IPS-15b (cell line): ENCODE measurements at regions not wholly inside any gene's neighbourhood (a gene's known extent, or its start where the extent isn't known, plus 50 kb on each side); places are given as distances from the start of the nearest gene placed in this dataset.

Source experiments
- H3K27me3 ChIP-seq: one replicate; pipeline ENCODE4 v1.6.1; 2013; ENCODE audit warnings: low read length; ENCODE audit not compliant: control insufficient read depth, insufficient read depth
- H3K36me3 ChIP-seq: one replicate; pipeline ENCODE4 v1.6.1; 2013; ENCODE audit warnings: low read length; ENCODE audit not compliant: control insufficient read depth, insufficient read depth
- H3K4me1 ChIP-seq: one replicate; pipeline ENCODE4 v1.6.1; 2013; ENCODE audit warnings: mild to moderate bottlenecking, low read length; ENCODE audit not compliant: control insufficient read depth, insufficient read depth
- H3K4me3 ChIP-seq: one replicate; pipeline ENCODE4 v1.5.1; 2013; ENCODE audit warnings: low read depth, low read length
- H3K9ac ChIP-seq: one replicate; pipeline ENCODE4 v1.6.1; 2013; ENCODE audit warnings: low read depth, mild to moderate bottlenecking, low read length
- H3K9me3 ChIP-seq: one replicate; pipeline ENCODE4 v1.6.1; 2013; ENCODE audit warnings: mild to moderate bottlenecking, low read length; ENCODE audit not compliant: control insufficient read depth, insufficient read depth

DNA sequence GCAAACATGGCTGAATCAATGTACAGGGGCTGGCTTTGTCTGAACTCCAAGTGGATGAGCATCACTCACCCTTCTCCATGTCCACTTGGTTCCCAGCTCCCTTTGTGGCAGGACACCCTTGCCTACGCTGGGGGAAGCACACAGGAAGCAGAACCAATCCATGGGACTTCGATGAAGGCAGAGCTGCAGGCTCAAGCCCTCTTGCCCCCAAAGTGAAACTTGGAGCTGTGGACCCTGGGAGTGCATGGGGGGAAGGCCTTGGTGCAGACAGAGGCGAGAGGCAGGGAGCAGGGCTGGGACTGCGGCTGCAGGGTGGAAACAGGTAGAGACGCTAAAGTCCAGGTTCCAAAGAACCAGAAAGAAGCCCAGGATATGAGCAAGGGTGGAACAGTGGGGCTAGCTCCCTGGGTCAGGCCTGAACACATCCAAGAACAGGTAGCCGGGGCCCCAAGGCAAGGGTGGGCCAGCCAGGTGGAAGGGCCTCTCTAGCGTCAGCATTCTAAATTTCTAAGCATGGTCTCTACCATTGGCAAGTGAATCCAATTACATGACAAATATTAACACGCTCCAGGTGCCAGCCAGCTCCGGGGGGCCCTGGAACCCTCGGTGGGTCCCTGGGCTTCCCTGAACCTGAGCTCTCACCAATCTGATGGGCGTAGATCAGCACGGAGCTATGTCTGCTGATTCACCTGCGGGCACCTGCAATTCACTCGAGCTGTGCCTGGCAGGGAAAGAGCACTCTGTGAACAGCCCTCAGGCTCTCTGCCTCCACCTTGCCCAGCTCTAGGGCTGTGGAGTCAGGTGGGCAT lies 532.8 kb downstream of the BRD1 start:
- no peaks in the 10 kb centered on the region for H3K36me3 ChIP-seq
- peaks cover 3% of the 10 kb centered on the region for H3K27me3 ChIP-seq
- H3K4me3 ChIP-seq, result no peak overlapping the region
- H3K9ac ChIP-seq, result no peak overlapping the region
- H3K9me3 ChIP-seq, result no peaks in the 10 kb centered on the region
- no peaks in the 10 kb centered on the region for H3K4me1 ChIP-seq

DNA sequence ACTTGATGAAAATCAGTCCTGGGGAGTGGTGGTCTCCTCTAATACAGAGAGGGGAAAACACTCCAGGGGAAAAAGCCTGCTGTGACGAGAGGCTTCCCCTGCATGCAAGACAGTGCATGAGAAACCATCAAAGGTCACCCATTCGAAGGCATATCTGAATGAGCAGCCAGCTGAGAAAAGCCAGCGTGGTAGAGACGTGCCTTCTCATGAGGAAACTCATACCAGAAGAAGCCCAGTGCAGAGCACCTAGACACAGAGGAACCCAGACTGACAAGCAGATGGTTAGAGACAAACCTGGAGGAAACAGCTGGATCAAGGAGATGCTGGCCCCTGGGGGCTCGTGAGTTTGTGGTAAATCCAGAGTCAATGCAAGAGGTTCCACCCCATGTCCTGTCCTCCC lies 534.8 kb downstream of the BRD1 start:
- H3K27me3 ChIP-seq, result peaks cover 3% of the 10 kb centered on the region
- H3K36me3 ChIP-seq, result no peaks in the 10 kb centered on the region
- no peaks in the 10 kb centered on the region for H3K4me1 ChIP-seq
- H3K9ac ChIP-seq, result no peak overlapping the region
- no peaks in the 10 kb centered on the region for H3K9me3 ChIP-seq
- H3K4me3 ChIP-seq, result no peak overlapping the region

DNA sequence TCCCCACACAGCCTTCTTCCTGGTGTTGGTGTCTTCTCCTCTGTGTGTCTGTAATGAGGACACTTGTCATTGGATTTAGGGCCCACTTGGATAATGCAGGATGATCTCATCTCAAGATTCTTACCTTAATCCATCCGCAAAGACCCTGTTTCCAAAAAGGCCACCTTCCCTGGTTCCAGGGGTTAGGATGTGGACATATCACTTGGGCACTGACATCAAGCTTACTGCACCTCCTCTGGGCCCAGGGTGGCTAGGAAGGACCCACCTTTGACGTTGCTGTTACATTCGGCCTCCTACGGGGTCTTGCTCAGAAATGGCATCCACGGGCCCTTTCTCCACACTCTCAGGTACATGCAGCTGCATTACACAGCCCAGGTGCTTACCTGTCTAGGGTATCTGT lies 535.9 kb downstream of the BRD1 start:
- H3K9me3 ChIP-seq, result no peaks in the 10 kb centered on the region
- no peaks in the 10 kb centered on the region for H3K4me1 ChIP-seq
- H3K9ac ChIP-seq, result no peak overlapping the region
- no peak overlapping the region for H3K4me3 ChIP-seq
- H3K36me3 ChIP-seq, result no peaks in the 10 kb centered on the region
- peaks cover 3% of the 10 kb centered on the region for H3K27me3 ChIP-seq

- Histone ChIP-seq H3K36me3 (no peaks in the 10 kb centered on the region), H3K9me3 (no peaks in the 10 kb centered on the region), H3K27me3 (peaks cover 3% of the 10 kb centered on the region), H3K9ac (no peak overlapping the region), H3K4me3 (no peak overlapping the region), H3K4me1 (no peaks in the 10 kb centered on the region)
Measured at GRCh38 chr22:49291169-49291568, 536.5 kb downstream of the BRD1 start.

DNA sequence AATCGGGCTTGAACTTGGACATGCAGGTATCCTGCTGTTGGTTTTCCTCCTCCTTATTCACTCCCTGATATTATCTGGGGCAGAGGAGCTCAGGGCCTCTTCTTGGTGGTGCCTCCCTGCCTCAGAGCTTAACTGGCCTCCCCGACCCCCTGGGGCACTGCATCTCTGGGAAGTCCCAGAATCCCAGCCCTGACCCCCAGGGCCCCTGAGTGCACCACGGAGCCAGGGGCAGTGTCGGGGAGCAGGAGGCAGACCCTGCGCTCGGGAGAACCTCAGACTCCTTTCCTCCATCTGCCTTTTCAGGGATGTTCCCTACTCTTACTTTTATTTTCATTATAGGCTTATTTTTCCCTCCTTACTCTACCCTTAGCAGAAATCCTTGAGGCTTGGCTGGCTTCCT lies 537.0 kb downstream of the BRD1 start:
- Histone ChIP-seq H3K9me3 (no peaks in the 10 kb centered on the region), H3K36me3 (no peaks in the 10 kb centered on the region), H3K4me1 (no peaks in the 10 kb centered on the region), H3K27me3 (peaks cover 3% of the 10 kb centered on the region), H3K9ac (no peak overlapping the region), H3K4me3 (no peak overlapping the region)

DNA sequence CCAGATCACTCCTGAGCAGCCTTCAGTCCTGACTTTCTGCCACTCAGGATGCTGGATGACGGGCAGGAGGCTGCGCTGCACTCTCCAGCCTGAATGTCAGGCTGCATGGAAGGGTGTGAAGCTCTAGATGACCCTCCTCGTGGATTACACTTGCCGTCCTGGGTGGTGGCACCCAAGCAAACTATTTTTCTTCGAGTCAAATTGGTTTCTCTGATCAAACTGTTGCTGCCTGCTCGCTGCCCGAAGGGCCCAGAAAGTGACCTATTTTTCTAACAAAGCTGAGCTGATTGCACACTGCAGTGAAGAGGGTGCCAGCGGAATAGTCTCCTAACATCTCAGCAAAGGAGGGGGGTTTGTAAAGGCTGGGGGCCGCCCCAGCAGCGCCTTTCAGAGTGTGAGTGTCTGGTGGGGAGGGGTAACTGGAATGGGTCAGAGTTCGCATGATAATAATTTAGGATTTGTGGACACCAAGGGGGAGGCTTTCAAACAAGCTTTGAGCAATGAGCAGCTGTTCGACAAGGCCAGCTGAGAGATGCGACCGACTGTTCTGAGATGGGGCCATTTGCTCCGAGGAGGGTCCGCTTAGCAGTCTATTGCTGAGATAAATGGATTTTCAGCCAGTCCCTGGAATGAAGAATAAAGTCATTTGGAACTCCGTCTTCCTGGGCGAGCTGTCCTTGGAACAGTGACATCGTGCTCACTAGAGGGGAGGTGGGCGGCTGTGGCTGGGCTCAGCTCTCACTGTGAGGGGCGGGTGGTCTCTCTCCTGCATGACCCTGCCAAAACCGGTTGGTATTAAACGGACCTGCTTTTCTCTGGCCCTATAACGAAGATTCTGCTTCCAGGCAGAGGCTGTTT lies 537.6 kb downstream of the BRD1 start:
- H3K4me3 ChIP-seq, result no peak overlapping the region
- no peaks in the 10 kb centered on the region for H3K36me3 ChIP-seq
- H3K27me3 ChIP-seq, result peaks cover 3% of the 10 kb centered on the region
- no peak overlapping the region for H3K9ac ChIP-seq
- no peaks in the 10 kb centered on the region for H3K9me3 ChIP-seq
- no peaks in the 10 kb centered on the region for H3K4me1 ChIP-seq

DNA sequence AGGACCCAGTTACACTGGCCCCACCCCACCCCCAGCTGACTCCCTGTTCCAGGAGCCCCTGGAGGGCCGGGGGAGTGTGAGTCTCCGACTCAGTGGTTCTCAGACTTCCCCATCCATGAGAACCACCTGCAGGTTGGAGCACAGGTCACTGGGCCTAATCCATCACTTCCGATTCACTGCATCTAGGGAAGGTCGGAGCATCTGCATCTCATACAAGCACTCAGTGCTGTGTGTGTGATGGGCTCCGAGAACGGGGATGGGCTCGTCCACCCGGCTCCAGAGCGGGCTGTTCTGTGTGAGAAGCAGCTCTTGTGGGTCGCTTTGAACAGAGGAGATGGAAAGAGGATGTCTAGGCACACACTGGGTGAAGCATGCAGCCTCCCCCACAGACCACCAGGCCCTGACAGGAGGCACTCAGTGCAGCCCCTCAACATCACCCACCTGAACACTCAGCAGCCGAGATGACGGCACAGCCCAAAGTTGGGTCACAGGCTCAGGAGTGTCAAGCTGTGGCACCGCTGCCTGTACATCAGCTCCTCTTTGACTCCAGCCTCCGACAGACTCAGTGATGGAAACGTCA lies 541.4 kb downstream of the BRD1 start:
- H3K9ac ChIP-seq, result no peak overlapping the region
- H3K27me3 ChIP-seq, result no peaks in the 10 kb centered on the region
- H3K4me3 ChIP-seq, result no peak overlapping the region
- H3K36me3 ChIP-seq, result no peaks in the 10 kb centered on the region
- H3K4me1 ChIP-seq, result no peaks in the 10 kb centered on the region
- no peaks in the 10 kb centered on the region for H3K9me3 ChIP-seq

GRCh38 chr22:49284931-49285330 lies 542.7 kb downstream of the BRD1 start:
- Histone ChIP-seq H3K4me1 (no peaks in the 10 kb centered on the region), H3K4me3 (no peak overlapping the region), H3K9ac (no peak overlapping the region), H3K27me3 (no peaks in the 10 kb centered on the region), H3K9me3 (no peaks in the 10 kb centered on the region), H3K36me3 (no peaks in the 10 kb centered on the region)

DNA sequence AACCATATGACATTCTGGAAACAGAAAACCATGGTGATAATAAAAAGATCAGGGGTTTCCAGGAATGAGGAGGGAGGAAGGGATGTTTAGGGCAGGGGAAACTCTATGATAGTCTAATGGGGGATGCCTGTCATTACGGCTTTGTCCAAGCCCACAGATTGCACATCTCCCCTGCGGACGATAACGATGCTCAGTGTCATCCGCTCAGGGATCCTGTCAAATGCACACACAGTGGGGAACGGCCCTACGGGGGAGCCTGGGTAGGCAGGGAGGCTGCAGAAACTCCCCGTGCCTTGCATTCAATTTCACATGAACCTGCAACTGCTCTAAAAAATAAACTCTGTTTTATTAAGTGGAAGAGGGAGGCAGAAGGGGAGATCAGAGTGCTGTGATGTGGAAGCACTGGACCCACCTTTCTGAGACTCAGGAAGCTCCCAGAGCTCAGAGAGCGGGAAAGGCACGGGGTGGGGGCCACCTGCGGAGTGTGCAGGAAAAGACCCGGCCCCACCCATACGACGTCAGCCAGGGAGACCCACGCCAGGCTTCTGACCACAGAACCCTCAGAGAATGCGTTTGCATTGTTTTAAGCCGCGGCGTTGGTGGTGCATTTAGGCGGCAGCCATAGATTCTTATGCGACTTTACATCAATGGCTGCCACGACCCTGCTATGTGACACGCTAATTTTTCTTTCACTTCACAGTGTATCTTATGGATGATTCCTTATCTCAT lies 543.5 kb downstream of the BRD1 start:
- no peaks in the 10 kb centered on the region for H3K4me1 ChIP-seq
- H3K9ac ChIP-seq, result no peak overlapping the region
- no peaks in the 10 kb centered on the region for H3K9me3 ChIP-seq
- H3K36me3 ChIP-seq, result no peaks in the 10 kb centered on the region
- no peak overlapping the region for H3K4me3 ChIP-seq
- H3K27me3 ChIP-seq, result no peaks in the 10 kb centered on the region

DNA sequence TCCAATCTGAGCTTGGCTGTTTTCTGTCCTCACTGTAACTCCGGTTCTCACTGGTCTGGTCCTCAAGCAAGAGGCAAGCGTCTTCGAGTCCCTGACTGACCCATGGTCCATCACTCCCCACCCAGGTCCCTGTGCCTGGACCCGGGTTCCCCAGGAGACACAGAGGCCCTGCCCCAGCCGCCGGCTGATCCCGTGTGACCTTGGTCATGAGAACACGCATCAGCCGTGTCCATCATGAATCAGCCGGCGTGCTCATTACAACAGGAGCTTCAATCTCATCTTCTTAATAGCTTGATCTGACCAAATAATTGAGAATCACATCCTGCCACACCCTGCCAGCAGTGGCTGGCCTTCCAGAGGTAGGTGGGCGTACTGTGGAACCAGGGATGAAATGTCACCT lies 545.1 kb downstream of the BRD1 start:
- H3K9me3 ChIP-seq, result no peaks in the 10 kb centered on the region
- no peak overlapping the region for H3K4me3 ChIP-seq
- H3K27me3 ChIP-seq, result no peaks in the 10 kb centered on the region
- H3K36me3 ChIP-seq, result no peaks in the 10 kb centered on the region
- no peaks in the 10 kb centered on the region for H3K4me1 ChIP-seq
- no peak overlapping the region for H3K9ac ChIP-seq

DNA sequence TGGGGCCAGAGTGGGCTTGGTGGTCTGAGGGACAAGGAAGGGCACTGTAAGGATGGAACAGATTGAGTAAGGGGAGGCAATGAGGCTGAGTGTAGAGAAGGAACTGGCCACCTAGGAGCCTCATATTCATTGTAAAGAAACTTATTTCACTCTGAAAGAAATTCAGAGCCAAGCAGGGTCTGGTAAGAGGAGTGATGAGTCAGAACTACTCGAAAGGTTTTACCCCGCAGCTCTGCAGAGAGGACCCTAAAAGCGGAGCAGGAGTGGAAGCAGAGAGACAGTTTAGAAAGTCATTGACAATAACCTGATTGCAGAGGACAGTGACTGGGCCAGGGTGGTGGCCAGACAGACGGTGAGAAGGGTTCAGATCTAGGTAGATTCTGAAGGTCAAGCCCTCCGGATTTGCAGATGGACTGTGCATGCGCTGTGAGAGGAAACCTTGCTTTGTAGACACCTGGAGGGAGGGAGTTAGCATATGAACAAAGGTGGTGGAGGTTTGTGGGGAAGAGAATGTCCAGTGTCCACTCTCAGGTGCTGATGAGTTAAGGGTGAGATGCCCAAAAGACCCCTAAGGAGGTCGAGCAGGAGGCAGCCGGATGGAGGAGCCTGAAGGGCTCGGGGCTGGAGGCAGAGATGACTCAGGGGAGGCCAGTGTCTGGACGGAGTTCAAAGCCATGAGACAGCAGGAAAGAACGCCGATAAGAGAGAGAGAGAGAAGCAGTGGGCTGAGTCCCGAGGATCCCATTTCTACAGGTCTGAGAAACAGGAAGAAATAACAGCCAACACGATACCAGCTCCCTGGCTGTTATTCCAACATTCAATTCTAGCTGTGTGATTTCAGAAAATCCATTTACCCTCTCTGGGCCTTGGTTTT lies 546.0 kb downstream of the BRD1 start:
- Histone ChIP-seq H3K4me1 (no peaks in the 10 kb centered on the region), H3K36me3 (no peaks in the 10 kb centered on the region), H3K9ac (no peak overlapping the region), H3K9me3 (no peaks in the 10 kb centered on the region), H3K27me3 (no peaks in the 10 kb centered on the region), H3K4me3 (no peak overlapping the region)
